Neutrophil (primary cell): ENCODE measurements at regions not wholly inside any gene's neighbourhood (a gene's known extent, or its start where the extent isn't known, plus 50 kb on each side); places are given as distances from the start of the nearest gene placed in this dataset.

Experiments
- H3K27ac ChIP-seq: fragments of 200-600 bp; sonication (generic); 2 replicates; pipeline ENCODE4 v1.5.1; 2016; ENCODE audit warnings: mild to moderate bottlenecking, moderate library complexity
- H3K27me3 ChIP-seq: fragments of 200-600 bp; sonication (generic); 2 replicates; pipeline ENCODE4 v1.6.0; 2016; ENCODE audit warnings: mild to moderate bottlenecking
- H3K36me3 ChIP-seq: fragments of 200-600 bp; sonication (generic); 2 replicates; pipeline ENCODE4 v1.5.1; 2017
- H3K4me1 ChIP-seq, 2 experiments: fragments of 200-600 bp in 1 of 2; sonication (generic) in 1 of 2; 1 replicate in 1 of 2; 2 replicates in 1 of 2; pipeline versions ENCODE4 v1.5.1 to v1.6.1; 2013 to 2016; ENCODE audit warnings: low read depth in 1 of 2, low read length in 1 of 2, mild to moderate bottlenecking in 1 of 2, moderate library complexity in 1 of 2; ENCODE audit not compliant: control insufficient read depth in 1 of 2, insufficient read depth in 1 of 2
- H3K4me3 ChIP-seq, 2 experiments: fragments of 200-600 bp in 1 of 2; sonication (generic) in 1 of 2; 1 replicate in 1 of 2; 2 replicates in 1 of 2; pipeline ENCODE4 v1.5.1; 2013 to 2016; ENCODE audit warnings: low read depth in 1 of 2, low read length in 1 of 2, mild to moderate bottlenecking in 1 of 2, moderate library complexity in 1 of 2
- H3K9me3 ChIP-seq: fragments of 200-600 bp; sonication (generic); 2 replicates; pipeline ENCODE4 v1.5.1; 2016
- TF ChIP-seq, protein P1 (sequence below): fragments of 200-600 bp; sonication (generic); IDR thresholded peaks from 2 replicates; pipeline ENCODE4 v1.5.1; 2016; ENCODE audit warnings: antibody characterized with exemption

DNA sequence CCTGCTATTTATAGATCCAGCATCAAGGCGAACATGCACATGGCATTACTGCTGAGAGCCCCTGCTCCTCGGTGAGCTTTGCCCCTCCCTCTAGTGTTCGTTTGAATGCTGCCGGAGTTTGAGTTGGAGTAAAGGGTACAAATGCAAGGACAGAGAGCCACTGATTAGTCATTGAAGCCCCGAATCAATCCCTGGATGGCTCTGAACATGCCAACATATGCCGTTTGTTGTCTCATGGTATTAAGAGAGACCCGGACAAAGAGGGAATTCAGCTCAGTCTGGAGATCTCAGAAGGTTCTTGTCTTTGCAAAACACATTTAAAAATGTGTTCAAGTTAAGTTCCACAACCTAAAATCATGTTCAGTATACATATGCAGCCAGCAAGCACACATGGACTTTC is 789.2 kb upstream of the NR2F2 start:
- Histone ChIP-seq H3K4me1 (no peaks in the 10 kb centered on the region), H3K27me3 (no peaks in the 10 kb centered on the region), H3K4me3 (no peak overlapping the region), H3K36me3 (no peaks in the 10 kb centered on the region), H3K9me3 (no peaks in the 10 kb centered on the region), H3K27ac (no peak overlapping the region)
- TF ChIP-seq, protein P1, sequence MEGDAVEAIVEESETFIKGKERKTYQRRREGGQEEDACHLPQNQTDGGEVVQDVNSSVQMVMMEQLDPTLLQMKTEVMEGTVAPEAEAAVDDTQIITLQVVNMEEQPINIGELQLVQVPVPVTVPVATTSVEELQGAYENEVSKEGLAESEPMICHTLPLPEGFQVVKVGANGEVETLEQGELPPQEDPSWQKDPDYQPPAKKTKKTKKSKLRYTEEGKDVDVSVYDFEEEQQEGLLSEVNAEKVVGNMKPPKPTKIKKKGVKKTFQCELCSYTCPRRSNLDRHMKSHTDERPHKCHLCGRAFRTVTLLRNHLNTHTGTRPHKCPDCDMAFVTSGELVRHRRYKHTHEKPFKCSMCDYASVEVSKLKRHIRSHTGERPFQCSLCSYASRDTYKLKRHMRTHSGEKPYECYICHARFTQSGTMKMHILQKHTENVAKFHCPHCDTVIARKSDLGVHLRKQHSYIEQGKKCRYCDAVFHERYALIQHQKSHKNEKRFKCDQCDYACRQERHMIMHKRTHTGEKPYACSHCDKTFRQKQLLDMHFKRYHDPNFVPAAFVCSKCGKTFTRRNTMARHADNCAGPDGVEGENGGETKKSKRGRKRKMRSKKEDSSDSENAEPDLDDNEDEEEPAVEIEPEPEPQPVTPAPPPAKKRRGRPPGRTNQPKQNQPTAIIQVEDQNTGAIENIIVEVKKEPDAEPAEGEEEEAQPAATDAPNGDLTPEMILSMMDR: no peak

- TF ChIP-seq, protein P1: no peak
- no peaks in the 10 kb centered on the region for H3K27me3 ChIP-seq
These were observed 781.2 kb upstream of the NR2F2 start for GRCh38 chr15:95549168-95549738.

DNA sequence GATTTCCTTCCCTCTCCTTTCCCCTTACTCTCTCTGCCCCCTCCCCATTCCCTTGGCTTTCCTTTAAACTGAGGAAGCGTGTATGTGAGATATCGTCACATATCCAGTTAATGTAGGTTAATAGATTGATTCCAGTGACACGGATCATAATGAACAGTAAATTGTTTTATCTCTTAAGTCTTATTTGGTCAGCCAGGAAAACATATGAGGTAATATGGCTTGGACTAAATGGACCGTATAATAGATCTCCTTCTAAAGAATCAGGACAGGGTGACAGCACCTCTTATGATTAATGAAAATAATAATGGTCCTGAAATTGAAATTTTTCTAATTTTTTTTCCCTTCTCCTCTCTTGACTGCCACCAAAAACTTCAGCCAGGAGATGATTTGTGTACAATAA is 779.8 kb upstream of the NR2F2 start:
- Histone ChIP-seq H3K27me3 (no peaks in the 10 kb centered on the region), H3K4me1 (no peaks in the 10 kb centered on the region), H3K36me3 (no peaks in the 10 kb centered on the region), H3K9me3 (no peaks in the 10 kb centered on the region), H3K4me3 (no peak overlapping the region), H3K27ac (no peak overlapping the region)
- TF ChIP-seq, protein P1: no peak

More at GRCh38 chr15:95549168-95549738, 781.2 kb upstream of the NR2F2 start:
- Histone ChIP-seq H3K4me1 (no peaks in the 10 kb centered on the region), H3K4me3 (no peak overlapping the region), H3K27ac (no peak overlapping the region), H3K9me3 (no peaks in the 10 kb centered on the region), H3K36me3 (no peaks in the 10 kb centered on the region)

- no peak overlapping the region for H3K4me3 ChIP-seq
- no peaks in the 10 kb centered on the region for H3K9me3 ChIP-seq
- H3K36me3 ChIP-seq: no peaks in the 10 kb centered on the region
- H3K27me3 ChIP-seq: no peaks in the 10 kb centered on the region
- H3K4me1 ChIP-seq: no peaks in the 10 kb centered on the region
- H3K27ac ChIP-seq: no peak overlapping the region
- TF ChIP-seq, protein P1: no peak
These were observed 774.3 kb upstream of the NR2F2 start for GRCh38 chr15:95556225-95556624.

GRCh38 chr15:95556866-95557225 is 773.7 kb upstream of the NR2F2 start:
- Histone ChIP-seq H3K4me1 (no peaks in the 10 kb centered on the region), H3K36me3 (no peaks in the 10 kb centered on the region), H3K27me3 (no peaks in the 10 kb centered on the region), H3K9me3 (no peaks in the 10 kb centered on the region), H3K27ac (no peak overlapping the region), H3K4me3 (no peak overlapping the region)
- TF ChIP-seq, protein P1: no peak
